HG02623 (cell line): ENCODE measurements at regions not wholly inside any gene's neighbourhood (a gene's known extent, or its start where the extent isn't known, plus 50 kb on each side); places are given as distances from the start of the nearest gene placed in this dataset.
A peak's percentile ranks its signal among the peaks of the same experiment; 100 is the strongest.

ENCODE experiments used
- ATAC-seq: cut with Tn5 transposase; IDR thresholded peaks from one replicate; pipeline ENCODE4 v1.9.1; 2021; ENCODE audit warnings: moderate library complexity; ENCODE audit not compliant: unreplicated experiment

GRCh38 chr12:66066137-66066928 is 64.2 kb downstream of the LLPH start:
- ATAC-seq: peak; percentile 74

- no peak for ATAC-seq
Measured at GRCh38 chr12:66065641-66066136, 64.9 kb downstream of the LLPH start.

- no peak for ATAC-seq
Measured at GRCh38 chr12:66065150-66065549, 65.4 kb downstream of the LLPH start.

GRCh38 chr12:66063916-66064315 is 66.6 kb downstream of the LLPH start:
- no peak for ATAC-seq

- ATAC-seq: no peak
Measured at GRCh38 chr12:66062290-66062625, 68.3 kb downstream of the LLPH start.

- ATAC-seq: no peak
Measured at GRCh38 chr12:66061557-66062289, 68.8 kb downstream of the LLPH start.

- no peak for ATAC-seq
Measured at GRCh38 chr12:66061076-66061475, 69.5 kb downstream of the LLPH start.

GRCh38 chr12:66060163-66060907 is 70.2 kb downstream of the LLPH start:
- ATAC-seq: no peak

- ATAC-seq: no peak
Measured at GRCh38 chr12:66059666-66060065, 70.9 kb downstream of the LLPH start.

GRCh38 chr12:66058554-66058953 is 72.0 kb downstream of the LLPH start:
- ATAC-seq: peak; percentile 45

GRCh38 chr12:66055837-66056319 is 74.7 kb downstream of the LLPH start:
- peak; percentile 85 for ATAC-seq

GRCh38 chr12:66052988-66053615 is 77.4 kb downstream of the LLPH start:
- no peak for ATAC-seq

- ATAC-seq: no peak
Measured at GRCh38 chr12:66051361-66051760, 79.2 kb downstream of the LLPH start.

- ATAC-seq: peak; percentile 45
Measured at GRCh38 chr12:66050610-66051009, 79.9 kb downstream of the LLPH start.

- no peak for ATAC-seq
Measured at GRCh38 chr12:66050283-66050576, 80.3 kb downstream of the LLPH start.

GRCh38 chr12:66049538-66050282 is 80.8 kb downstream of the LLPH start:
- ATAC-seq: no peak

- no peak for ATAC-seq
Measured at GRCh38 chr12:66048835-66049537, 81.6 kb downstream of the LLPH start.

GRCh38 chr12:66048218-66048834 is 82.2 kb downstream of the LLPH start:
- no peak for ATAC-seq

- ATAC-seq: peak; percentile 75
Measured at GRCh38 chr12:66047411-66048021, 83.0 kb downstream of the LLPH start.
